ENCODE measurements at regions not wholly inside any gene's neighbourhood (a gene's known extent, or its start where the extent isn't known, plus 50 kb on each side); places are given as distances from the start of the nearest gene placed in this dataset.

- TF ChIP-seq CTCF (conservative IDR thresholded peaks at IDR 0.05; ENCODE audit: low read depth, low read length), result no peak
- TF ChIP-seq POLR2A (IDR thresholded peaks at IDR 0.05; ENCODE audit: low read depth, low read length), result no peak
- no peak for TF ChIP-seq RFX5 (IDR thresholded peaks at IDR 0.05; ENCODE audit: low read depth, low read length)
- TF ChIP-seq USF2 (IDR thresholded peaks at IDR 0.05; ENCODE audit: low read depth, low read length), result no peak
- no peak for TF ChIP-seq FOS (IDR thresholded peaks at IDR 0.05; ENCODE audit: low read depth, low read length)
- no peak for TF ChIP-seq RCOR1 (IDR thresholded peaks at IDR 0.05; ENCODE audit: insufficient replicate concordance, low read length)
- TF ChIP-seq RAD21 (IDR thresholded peaks at IDR 0.05; ENCODE audit: low read length), result no peak
- no peak for TF ChIP-seq ELK1 (IDR thresholded peaks at IDR 0.05; ENCODE audit: borderline replicate concordance, low read depth, low read length)
These were observed 102.8 kb upstream of the KCND2 start for GRCh38 chr7:120169996-120170783.

Data from IMR-90 (cell line).